GM12878 (cell line): ENCODE measurements at regions not wholly inside any gene's neighbourhood (a gene's known extent, or its start where the extent isn't known, plus 50 kb on each side); places are given as distances from the start of the nearest gene placed in this dataset.

Experiments used
- ATAC-seq: fragments of 200-7000 bp; cut with Tn5 transposase; 3 replicates; pipeline ENCODE4 v1.9.1; 2020; ENCODE audit warnings: mild to moderate bottlenecking, moderate library complexity
- BruUV-seq: library from RNA; stranded (reverse); fragments of 400-500 nt; replicated peaks from 2 replicates; lab custom pipeline; 2021; lab: Mats Ljungman, UMichigan
- CTCF ChIA-PET: fragments of 300-600 bp; sonication (Branson Sonifier 250); formaldehyde crosslinking; extraction: SDS; loops from one replicate; lab custom pipeline; 2021; ENCODE audit warnings: inconsistent platforms; lab: Yijun Ruan, JAX
- POLR2A ChIA-PET: fragments of 350-600 bp; formaldehyde crosslinking; extraction: SDS; loops from one replicate; lab custom pipeline; 2021; ENCODE audit warnings: inconsistent platforms; lab: Charles Lee
- RAD21 ChIA-PET: fragments of 300-600 bp; sonication (Branson Sonifier 250); formaldehyde crosslinking; loops from one replicate; lab custom pipeline; 2023; ENCODE audit warnings: antibody characterized with exemption; ENCODE audit not compliant: unreplicated experiment; lab: Charles Lee
- SMC1A ChIA-PET: fragments of 300-600 bp; sonication (Branson Sonifier 250); formaldehyde crosslinking; loops from one replicate; lab custom pipeline; 2023; ENCODE audit not compliant: unreplicated experiment, uncharacterized antibody; lab: Charles Lee
- DNase-seq: peaks from one replicate; pipeline ENCODE4 v3.0.0-alpha.2; 2011; ENCODE audit warnings: low read depth, low spot score
- FAIRE-seq: peaks from 3 replicates; lab custom pipeline; 2011; peaks lifted over from hg19 to GRCh38; lab: Jason Lieb, UNC
- H2AFZ ChIP-seq: 2 replicates; pipeline ENCODE4 v1.6.0; 2011; ENCODE audit warnings: low read depth, low read length, control low read depth; ENCODE audit not compliant: control insufficient read depth
- H3K27ac ChIP-seq: 2 replicates; pipeline ENCODE4 v1.5.1; 2011; ENCODE audit warnings: control low read depth; ENCODE audit not compliant: control insufficient read depth, insufficient read depth
- H3K27me3 ChIP-seq, 2 experiments: replicated peaks in 1 of 2; 2 replicates each; pipeline versions ENCODE4 v1.6.0 to v1.6.1; 2011; ENCODE audit warnings: low read length in 1 of 2; ENCODE audit not compliant: control insufficient read depth in 2 of 2, insufficient read depth in 2 of 2
- H3K36me3 ChIP-seq, 2 experiments: 2 replicates each; pipeline ENCODE4 v1.5.1; 2011; ENCODE audit warnings: low read length in 1 of 2; ENCODE audit not compliant: control insufficient read depth in 2 of 2, insufficient read depth in 2 of 2
- H3K4me1 ChIP-seq: 2 replicates; pipeline ENCODE4 v1.6.1; 2011; ENCODE audit warnings: mild to moderate bottlenecking, low read length, moderate library complexity, mixed read lengths; ENCODE audit not compliant: control insufficient read depth, insufficient read depth
- H3K4me2 ChIP-seq: 2 replicates; pipeline ENCODE4 v1.6.0; 2011; ENCODE audit warnings: control low read depth; ENCODE audit not compliant: control insufficient read depth, insufficient read depth
- H3K4me3 ChIP-seq: fragments of 200-600 bp; sonication (generic); 2 replicates; pipeline ENCODE4 v1.5.1; 2016
- H3K79me2 ChIP-seq: 2 replicates; pipeline ENCODE4 v1.6.0; 2011; ENCODE audit warnings: low read length; ENCODE audit not compliant: control insufficient read depth, insufficient read depth
- H3K9ac ChIP-seq: 2 replicates; pipeline ENCODE4 v1.8.0; 2011; ENCODE audit warnings: low read length, control low read depth, mixed read lengths; ENCODE audit not compliant: control insufficient read depth, insufficient read depth
- H3K9me3 ChIP-seq: replicated peaks from 3 replicates; pipeline ENCODE4 v1.5.1; 2011; ENCODE audit warnings: mild to moderate bottlenecking, low read length; ENCODE audit not compliant: control insufficient read depth, insufficient read depth
- H4K20me1 ChIP-seq: 2 replicates; pipeline ENCODE4 v1.6.0; 2011; ENCODE audit not compliant: control insufficient read depth, insufficient read depth
- ATF3 ChIP-seq: IDR thresholded peaks from 2 replicates; pipeline ENCODE4 v1.6.1; 2011; ENCODE audit warnings: low read depth, mild to moderate bottlenecking, low read length, moderate library complexity, borderline replicate concordance; ENCODE audit errors: extremely low read depth
- EED ChIP-seq: sonication (generic); IDR thresholded peaks from 2 replicates; pipeline ENCODE4 v1.6.1; 2016; ENCODE audit warnings: antibody characterized with exemption, low read depth
- RUNX3 ChIP-seq: IDR thresholded peaks from 2 replicates; pipeline ENCODE4 v1.6.1; 2012; ENCODE audit warnings: low read length, inconsistent platforms
- SIN3A ChIP-seq: IDR thresholded peaks from 2 replicates; pipeline ENCODE4 v1.6.1; 2012; ENCODE audit warnings: low read depth, low read length, improper control_type of control experiment
- SPI1 ChIP-seq: IDR thresholded peaks from 2 replicates; pipeline ENCODE4 v1.6.1; 2011; ENCODE audit warnings: low read depth, mild to moderate bottlenecking, low read length, moderate library complexity, borderline replicate concordance; ENCODE audit not compliant: insufficient read depth
- TCF12 ChIP-seq: IDR thresholded peaks from 2 replicates; pipeline ENCODE4 v1.6.1; 2011; ENCODE audit warnings: low read depth, mild to moderate bottlenecking, low read length
- ZNF592 ChIP-seq: fragments of 450-650 bp; IDR thresholded peaks from 2 replicates; pipeline ENCODE4 v1.6.1; 2017; ENCODE audit warnings: mild to moderate bottlenecking, moderate library complexity
- ZNF687 ChIP-seq: fragments of 450-650 bp; IDR thresholded peaks from 2 replicates; pipeline ENCODE4 v1.6.1; 2017; ENCODE audit warnings: mild to moderate bottlenecking, moderate library complexity
- WGBS: methylation state at CpG from one replicate; pipeline ENCODE4 v1.1.6; 2016; ENCODE audit warnings: low lambda C conversion rate; ENCODE audit not compliant: insufficient replicate concordance, insufficient coverage; ENCODE audit errors: missing lambda C conversion rate; 5-methylcytosine and 5-hydroxymethylcytosine counted together
- in situ Hi-C: fragments of 300-500 bp; cut with MboI; formaldehyde crosslinking; loops from 9 replicates; pipeline ENCODE4 v1.14.3; 2018; ENCODE audit warnings: mixed read lengths
- intact Hi-C: fragments of 100-400 bp; cut with micrococcal nuclease; formaldehyde crosslinking; loops from one replicate; pipeline ENCODE4 v1.14.2; 2022; ENCODE audit not compliant: unreplicated experiment

- Histone ChIP-seq H3K27ac (no peak overlapping the region), H3K4me2 (no peak overlapping the region), H4K20me1 (no peaks in the 10 kb centered on the region), H3K36me3 (no peaks in the 10 kb centered on the region), H3K9me3 (no peaks in the 10 kb centered on the region), H3K4me1 (no peaks in the 10 kb centered on the region), H3K4me3 (no peak overlapping the region), H3K9ac (no peak overlapping the region), H3K79me2 (no peaks in the 10 kb centered on the region), H3K27me3 (no peaks in the 10 kb centered on the region), H2AFZ (no peak overlapping the region)
- in situ Hi-C loops (no loop called here), intact Hi-C loops (no loop called here)
- ChIA-PET RAD21 (no interaction called here), SMC1A (no interaction called here), POLR2A (interaction anchor here (0.7 kb wide), 1 partner anchor 19 kb away, joined by 3 read pairs; no protein-coding TSS in a partner anchor), CTCF (interaction anchor here (0.6 kb wide), 1 partner anchor 63 kb away, joined by 5 read pairs; no protein-coding TSS in a partner anchor)
- FAIRE-seq (no peak), ATAC-seq (no peak), DNase-seq (no peak)
- TF ChIP-seq TCF12 (no peak), ZNF592 (no peak), ATF3 (no peak), ZNF687 (no peak), SPI1 (no peak), RUNX3 (no peak), EED (no peak), SIN3A (no peak)
- 2% methylated on average over 2 of the region's 2 CpGs for WGBS
- BruUV-seq = no TSS peak
Measured at GRCh38 chr2:198280145-198280544, 475.8 kb downstream of the PLCL1 start.
